Islet of Langerhans (tissue), 1 donor: ENCODE measurements at regions not wholly inside any gene's neighbourhood (a gene's known extent, or its start where the extent isn't known, plus 50 kb on each side); places are given as distances from the start of the nearest gene placed in this dataset.

Source experiments
- FAIRE-seq: peaks from one replicate; lab custom pipeline; 2011; peaks lifted over from hg19 to GRCh38; lab: Jason Lieb, UNC

DNA sequence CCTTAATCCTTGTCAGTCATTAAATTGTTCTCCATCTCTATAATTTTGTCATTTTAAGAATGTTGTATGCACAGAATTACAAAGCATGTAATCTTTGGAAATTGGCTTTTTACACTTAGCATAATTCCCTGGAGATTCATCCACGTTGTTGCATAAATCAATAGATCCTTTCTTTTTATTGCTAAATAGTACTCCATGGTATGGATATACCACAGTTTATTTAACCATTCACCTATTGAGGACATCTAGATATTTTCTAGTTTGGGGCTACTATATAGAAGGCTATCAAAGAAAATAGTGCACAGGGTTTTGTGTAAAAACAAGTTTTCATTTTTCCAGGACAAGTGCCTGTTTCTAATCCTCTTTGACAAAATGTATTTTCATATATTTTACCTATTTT is 523.6 kb upstream of the KLF12 start:
- FAIRE-seq = no peak

DNA sequence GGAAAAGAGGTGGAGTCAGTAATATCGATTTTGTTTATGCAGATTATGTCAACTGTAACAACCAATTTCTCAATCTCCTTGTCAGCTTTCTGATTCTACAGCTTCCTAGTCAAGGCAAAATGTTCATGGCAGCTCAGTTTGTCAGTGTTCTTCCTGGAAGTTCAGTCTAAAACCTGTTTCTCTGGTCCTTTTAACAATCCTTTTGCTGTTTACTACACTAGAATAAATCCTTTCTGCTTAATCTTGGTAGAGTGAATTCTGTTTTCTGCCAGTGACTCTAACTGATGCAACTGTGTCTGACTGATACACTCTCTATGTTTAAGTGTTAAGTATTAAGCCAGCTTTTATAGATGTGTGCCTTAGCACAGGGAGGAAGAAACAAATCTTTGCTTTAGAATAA is 516.9 kb upstream of the KLF12 start:
- no peak for FAIRE-seq

- no peak for FAIRE-seq
These were observed 513.8 kb upstream of the KLF12 start for GRCh38 chr13:74647991-74648390.

DNA sequence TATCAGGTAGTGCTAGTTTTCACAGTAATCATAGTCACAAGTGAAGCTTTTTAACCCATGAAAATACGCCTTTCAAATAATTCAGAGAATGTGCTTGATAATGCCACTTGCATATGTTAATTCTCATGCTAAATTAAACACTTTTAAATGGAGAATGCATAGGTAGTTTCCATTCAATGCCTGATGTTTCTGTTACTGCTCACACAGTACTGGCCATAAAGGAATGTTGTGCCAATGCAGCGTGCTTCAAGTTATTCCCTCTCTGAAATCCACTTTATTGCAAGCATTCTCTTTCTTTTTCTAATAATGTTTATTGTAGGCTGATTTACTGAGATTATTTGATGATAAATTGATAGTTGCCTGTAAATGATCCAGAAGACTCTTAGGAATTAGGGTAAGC is 513.0 kb upstream of the KLF12 start:
- FAIRE-seq = no peak

GRCh38 chr13:74646091-74646490 is 511.9 kb upstream of the KLF12 start:
- no peak for FAIRE-seq

GRCh38 chr13:74645586-74645985 is 511.4 kb upstream of the KLF12 start:
- FAIRE-seq = no peak

GRCh38 chr13:74644229-74644628 is 510.0 kb upstream of the KLF12 start:
- FAIRE-seq = no peak

- no peak for FAIRE-seq
These were observed 507.4 kb upstream of the KLF12 start for GRCh38 chr13:74641586-74641985.

DNA sequence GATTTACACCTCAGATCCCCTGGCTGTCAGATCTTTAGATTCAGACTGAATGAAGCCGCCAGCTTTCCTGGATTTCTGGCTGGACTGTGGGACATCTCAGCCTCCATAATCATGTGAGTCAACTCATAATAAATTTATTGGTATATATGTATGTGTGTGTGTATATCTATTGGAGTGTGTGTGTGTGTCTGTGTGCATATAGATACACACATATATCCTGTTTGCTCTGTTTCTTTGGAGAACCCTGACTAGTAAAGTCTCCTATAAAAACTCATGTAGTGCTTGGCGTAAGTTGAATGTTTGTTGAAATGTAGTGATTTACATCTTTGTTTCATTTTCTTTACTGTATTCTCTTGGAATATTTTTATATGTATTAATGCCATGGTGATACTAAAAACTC is 499.5 kb upstream of the KLF12 start:
- no peak for FAIRE-seq

DNA sequence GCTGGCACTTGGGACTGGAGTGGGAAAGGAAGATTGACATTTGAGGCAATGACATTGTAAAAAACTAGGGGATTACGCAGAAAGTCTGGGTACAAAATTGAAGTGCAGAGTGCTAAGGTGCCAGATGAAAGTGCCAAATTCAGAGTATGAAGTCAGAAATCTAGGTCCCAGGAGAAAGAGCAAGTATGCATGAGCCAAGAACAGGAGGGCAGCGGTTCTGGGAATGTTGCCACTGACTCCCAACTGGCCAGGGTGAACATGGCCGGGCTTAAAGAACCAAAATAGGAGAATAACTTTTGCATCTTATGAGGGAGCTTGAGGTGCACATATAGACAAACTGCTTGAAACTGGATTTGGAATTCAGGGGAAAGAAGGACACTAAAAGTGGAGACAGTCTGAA is 495.8 kb upstream of the KLF12 start:
- FAIRE-seq = no peak

DNA sequence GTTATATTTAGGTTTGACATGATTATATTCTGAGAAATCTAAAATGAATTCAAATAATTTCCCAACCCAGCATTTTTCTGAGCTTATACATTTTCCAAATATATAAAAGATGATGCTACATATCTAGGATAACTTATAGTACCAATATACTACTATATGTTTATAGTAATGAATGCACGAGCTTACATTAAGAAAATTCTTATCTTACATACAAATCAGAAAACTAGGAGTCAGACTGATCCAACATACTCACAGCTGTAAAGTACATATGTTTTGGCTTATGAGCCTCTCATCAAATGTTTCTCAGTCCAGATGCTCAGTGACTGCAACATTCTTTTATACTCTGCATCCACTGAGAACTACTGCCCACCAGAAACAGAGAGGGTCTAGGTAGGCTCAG is 491.3 kb upstream of the KLF12 start:
- no peak for FAIRE-seq

DNA sequence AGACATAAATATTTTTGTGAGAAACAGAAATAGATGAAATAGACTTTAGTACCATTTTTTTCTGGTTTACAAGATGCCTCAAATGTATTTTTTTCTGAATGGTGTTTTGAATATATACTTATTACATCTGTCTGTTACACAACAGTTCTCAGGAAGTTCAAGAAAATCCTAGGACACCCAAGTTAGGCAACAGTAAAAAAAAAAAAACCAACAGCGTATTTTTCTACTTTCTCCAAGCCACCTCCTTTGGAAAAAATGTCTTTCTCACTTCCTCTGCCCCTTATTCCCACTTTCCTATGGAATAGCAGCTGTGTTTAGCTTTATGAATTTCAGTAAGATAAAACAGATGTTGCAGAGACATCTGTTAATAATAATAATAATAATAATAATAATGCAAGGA is 489.6 kb upstream of the KLF12 start:
- FAIRE-seq = no peak

- FAIRE-seq = no peak
These were observed 488.1 kb upstream of the KLF12 start for GRCh38 chr13:74622284-74622683.

GRCh38 chr13:74620711-74621110 is 486.5 kb upstream of the KLF12 start:
- no peak for FAIRE-seq

DNA sequence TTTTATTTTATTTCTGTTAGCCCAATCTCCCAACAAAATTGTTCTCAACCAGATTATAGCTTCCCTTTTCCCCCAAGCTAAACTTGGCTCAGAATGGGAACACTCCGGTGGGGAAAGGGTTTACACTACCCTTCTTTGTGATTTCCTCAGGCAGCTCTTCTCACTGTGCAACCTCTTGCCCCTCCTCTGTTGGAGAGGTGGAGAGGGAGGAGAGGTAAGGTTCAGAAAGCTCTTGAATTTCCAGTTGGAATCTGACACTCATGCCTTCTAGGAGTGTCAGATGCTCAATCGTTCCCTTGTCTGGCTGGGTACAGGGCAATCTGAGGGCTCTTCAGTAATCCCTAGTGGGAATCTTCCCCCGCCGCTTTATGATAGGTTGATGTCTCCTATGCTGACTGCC is 486.1 kb upstream of the KLF12 start:
- FAIRE-seq = no peak

DNA sequence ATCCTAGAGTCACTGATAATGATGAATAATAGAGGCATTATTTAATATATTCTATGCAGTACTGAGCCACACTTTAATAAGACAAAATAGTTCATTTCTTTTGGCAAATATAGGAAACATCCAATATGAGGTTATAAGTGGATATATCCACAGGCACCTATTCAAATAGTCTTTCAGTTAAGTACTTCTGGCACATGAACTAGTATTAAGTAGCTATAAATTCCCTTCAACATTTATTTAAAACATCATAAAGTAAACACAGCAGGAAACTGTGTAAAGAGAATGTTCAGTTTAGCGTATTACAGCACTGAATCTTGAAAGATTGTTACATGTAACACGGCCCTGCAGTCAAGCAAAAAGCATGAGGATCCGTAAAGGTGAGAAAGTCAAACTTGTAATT is 463.3 kb upstream of the KLF12 start:
- no peak for FAIRE-seq

DNA sequence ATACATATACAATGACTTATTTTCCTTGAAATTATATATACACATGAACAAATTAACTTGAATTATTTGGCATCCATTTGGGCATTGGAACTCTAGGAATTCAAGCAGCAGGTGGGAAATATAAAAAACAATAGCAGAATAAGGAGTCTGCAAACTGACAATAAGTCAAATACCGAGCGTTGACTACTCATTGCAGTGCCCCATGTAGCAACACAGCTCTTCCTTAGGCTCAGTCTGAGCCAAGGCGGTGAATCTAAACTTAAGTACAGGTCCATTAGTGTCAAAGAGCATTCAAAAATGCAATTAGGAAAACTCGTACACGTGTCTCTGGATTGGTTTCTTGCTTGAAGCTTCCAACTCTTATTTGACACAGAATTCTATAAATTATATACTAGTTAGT is 462.5 kb upstream of the KLF12 start:
- no peak for FAIRE-seq

DNA sequence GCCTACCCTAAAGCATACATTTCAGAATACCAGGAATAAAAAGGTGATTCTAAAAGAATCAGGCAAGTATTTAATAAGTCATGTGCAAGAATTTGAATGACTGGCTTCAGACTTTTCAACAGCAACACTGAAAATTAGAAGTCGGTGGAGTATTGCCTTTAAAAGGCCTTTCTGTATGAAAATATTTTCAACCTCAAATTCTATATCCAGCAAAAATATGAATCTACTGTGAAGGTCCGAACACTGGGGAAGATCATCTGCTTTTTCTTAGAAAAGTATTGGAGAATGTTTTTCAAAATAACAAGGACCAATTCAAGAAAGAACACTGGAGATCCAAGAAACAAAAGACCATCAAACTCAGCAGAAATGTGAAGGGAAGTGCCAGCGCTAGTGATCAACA is 459.5 kb upstream of the KLF12 start:
- no peak for FAIRE-seq

GRCh38 chr13:74586847-74587246 is 452.6 kb upstream of the KLF12 start:
- FAIRE-seq = no peak

GRCh38 chr13:74576420-74576819 is 442.2 kb upstream of the KLF12 start:
- FAIRE-seq = no peak

DNA sequence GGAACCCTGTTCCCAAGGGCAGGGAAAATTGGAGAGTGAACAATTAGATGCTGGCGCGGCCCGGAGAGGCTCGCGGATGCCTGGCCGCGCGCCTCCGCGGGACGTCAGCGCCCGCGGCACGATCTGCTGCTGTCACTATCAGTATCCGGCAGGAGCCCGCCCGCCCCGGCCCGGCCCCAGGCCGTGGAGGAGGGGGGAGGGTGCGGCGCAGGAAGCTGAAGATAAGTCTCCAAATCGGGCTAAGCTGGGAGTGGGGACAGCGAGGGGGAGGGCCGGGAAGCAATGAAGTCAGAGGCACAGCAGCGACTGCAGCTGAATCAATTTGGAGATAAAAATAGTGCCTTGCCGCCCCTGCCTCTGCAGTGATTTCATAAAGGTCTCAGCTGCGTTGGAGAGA is 441.5 kb upstream of the KLF12 start:
- no peak for FAIRE-seq

GRCh38 chr13:74574964-74575728 is 440.9 kb upstream of the KLF12 start:
- FAIRE-seq = no peak

DNA sequence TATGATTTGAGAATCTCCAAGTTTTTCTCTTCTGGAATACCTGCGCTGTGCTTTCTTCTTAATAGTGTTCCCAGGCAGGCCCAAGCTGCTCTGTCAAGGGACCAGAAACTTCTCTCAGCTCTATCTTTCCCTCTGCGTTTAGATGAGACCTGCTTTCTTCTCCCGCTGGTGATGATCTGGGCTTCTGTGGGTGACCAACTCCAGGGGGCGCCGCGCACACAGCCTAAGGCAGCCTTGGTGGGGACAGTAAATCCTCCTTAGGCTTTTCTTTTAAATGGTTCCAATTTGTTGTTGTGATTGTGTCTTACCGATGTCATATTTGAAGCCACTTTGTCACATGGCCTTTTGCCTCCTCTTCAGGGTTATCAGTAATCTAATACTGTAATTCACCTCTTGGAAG is 439.4 kb upstream of the KLF12 start:
- no peak for FAIRE-seq

DNA sequence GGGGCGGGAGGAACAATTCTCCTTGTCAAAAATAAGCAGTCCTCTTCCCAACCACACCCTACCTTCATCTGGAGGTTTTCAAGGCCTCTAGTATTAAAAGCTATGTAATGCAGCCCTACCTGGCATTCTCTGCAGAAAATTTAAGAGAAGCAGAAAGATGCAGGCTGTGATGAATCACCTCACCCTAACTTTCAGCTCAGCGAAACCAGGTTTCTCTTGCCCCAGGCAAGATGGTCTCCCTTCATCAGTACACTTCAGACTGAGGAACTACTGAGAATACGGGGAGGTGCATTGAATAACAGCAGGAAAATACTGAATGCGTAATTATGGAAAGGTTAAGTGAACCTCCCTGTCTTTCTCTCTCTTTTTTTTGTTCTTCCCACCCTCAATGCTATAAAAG is 437.6 kb upstream of the KLF12 start:
- no peak for FAIRE-seq

GRCh38 chr13:74570834-74571233 is 436.6 kb upstream of the KLF12 start:
- FAIRE-seq = no peak
